ENCODE measurements at regions not wholly inside any gene's neighbourhood (a gene's known extent, or its start where the extent isn't known, plus 50 kb on each side); places are given as distances from the start of the nearest gene placed in this dataset.

GRCh38 chr22:49013707-49014106 lies 814.0 kb downstream of the BRD1 start:
- ATAC-seq: no peak
- Mint-ChIP-seq H3K9me3 (no peaks in the 10 kb centered on the region), H3K27me3 (ENCODE audit: low read depth in 2 of 2) (no peaks in the 10 kb centered on the region), H3K27ac (no peak overlapping the region), H3K36me3 (no peaks in the 10 kb centered on the region), H3K4me1 (no peaks in the 10 kb centered on the region), H3K4me3 (no peak overlapping the region)
- TF ChIP-seq, protein P1, sequence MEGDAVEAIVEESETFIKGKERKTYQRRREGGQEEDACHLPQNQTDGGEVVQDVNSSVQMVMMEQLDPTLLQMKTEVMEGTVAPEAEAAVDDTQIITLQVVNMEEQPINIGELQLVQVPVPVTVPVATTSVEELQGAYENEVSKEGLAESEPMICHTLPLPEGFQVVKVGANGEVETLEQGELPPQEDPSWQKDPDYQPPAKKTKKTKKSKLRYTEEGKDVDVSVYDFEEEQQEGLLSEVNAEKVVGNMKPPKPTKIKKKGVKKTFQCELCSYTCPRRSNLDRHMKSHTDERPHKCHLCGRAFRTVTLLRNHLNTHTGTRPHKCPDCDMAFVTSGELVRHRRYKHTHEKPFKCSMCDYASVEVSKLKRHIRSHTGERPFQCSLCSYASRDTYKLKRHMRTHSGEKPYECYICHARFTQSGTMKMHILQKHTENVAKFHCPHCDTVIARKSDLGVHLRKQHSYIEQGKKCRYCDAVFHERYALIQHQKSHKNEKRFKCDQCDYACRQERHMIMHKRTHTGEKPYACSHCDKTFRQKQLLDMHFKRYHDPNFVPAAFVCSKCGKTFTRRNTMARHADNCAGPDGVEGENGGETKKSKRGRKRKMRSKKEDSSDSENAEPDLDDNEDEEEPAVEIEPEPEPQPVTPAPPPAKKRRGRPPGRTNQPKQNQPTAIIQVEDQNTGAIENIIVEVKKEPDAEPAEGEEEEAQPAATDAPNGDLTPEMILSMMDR (IDR thresholded peaks at IDR 0.05): no peak
- DNase-seq: no peak
- Histone ChIP-seq H3K27ac (ENCODE audit: low read length) (no peak overlapping the region), H3K4me1 (ENCODE audit: control insufficient read depth, insufficient read depth, low read length) (no peaks in the 10 kb centered on the region), H3K27me3 (ENCODE audit: control insufficient read depth, insufficient read depth, low read length) (no peaks in the 10 kb centered on the region), H3K36me3 (ENCODE audit: control insufficient read depth, insufficient read depth, low read length) (no peaks in the 10 kb centered on the region), H3K9me3 (ENCODE audit: control insufficient read depth, insufficient read depth, low read length) (no peaks in the 10 kb centered on the region), H3K4me3 (ENCODE audit: low read length) (no peak overlapping the region)
- 83% methylated on average over 12 of the region's 12 CpGs for WGBS (ENCODE audit: insufficient coverage)
- intact Hi-C loops (cut with micrococcal nuclease): no loop called here

DNA sequence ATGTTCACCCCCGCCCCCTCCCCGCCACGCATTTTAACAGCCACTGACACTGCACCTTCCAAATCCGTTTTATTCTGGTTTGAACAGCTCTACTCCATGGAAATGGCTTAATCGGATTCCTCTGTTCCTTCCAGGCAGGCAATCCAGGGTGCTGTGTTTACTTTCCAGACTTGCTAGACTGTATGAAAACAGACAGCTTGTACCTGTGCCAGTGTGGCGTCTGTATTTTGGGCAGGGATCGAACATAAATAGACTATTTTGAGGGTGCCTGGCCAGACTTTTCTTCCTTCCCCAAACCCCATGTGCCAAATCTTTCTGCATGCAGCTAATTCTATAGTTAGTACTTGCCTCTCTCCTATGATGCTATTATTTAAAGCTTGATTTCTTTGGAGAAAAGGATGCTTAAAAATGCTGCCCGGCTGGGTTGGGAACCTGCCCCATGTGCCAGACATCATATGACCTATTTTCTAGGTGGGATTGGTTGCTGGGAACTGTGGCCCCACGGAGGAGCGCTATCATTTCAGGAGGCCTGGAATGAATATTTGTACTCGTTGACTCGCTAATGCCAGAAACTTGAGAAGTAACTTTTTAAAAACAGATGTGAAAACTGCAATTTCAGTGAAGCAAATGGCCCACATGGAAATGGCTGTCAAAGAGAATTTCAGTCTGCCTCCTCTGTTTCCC lies 814.8 kb downstream of the BRD1 start:
- no peaks in the 10 kb centered on the region for H3K36me3 ChIP-seq (ENCODE audit: control insufficient read depth, insufficient read depth, low read length)
- TF ChIP-seq, protein P1 (IDR thresholded peaks at IDR 0.05): no peak
- no peak overlapping the region for H3K27ac Mint-ChIP-seq
- H3K4me3 ChIP-seq (ENCODE audit: low read length): no peak overlapping the region
- H3K4me1 Mint-ChIP-seq: no peaks in the 10 kb centered on the region
- 84% methylated on average over 12 of the region's 12 CpGs for WGBS (ENCODE audit: insufficient coverage)
- H3K4me3 Mint-ChIP-seq: no peak overlapping the region
- no peak overlapping the region for H3K27ac ChIP-seq (ENCODE audit: low read length)
- DNase-seq (no peak), ATAC-seq (no peak)
- no peaks in the 10 kb centered on the region for H3K27me3 ChIP-seq (ENCODE audit: control insufficient read depth, insufficient read depth, low read length)
- H3K36me3 Mint-ChIP-seq: no peaks in the 10 kb centered on the region
- intact Hi-C loops (cut with micrococcal nuclease): no loop called here
- no peaks in the 10 kb centered on the region for H3K9me3 ChIP-seq (ENCODE audit: control insufficient read depth, insufficient read depth, low read length)
- H3K9me3 Mint-ChIP-seq: no peaks in the 10 kb centered on the region
- no peaks in the 10 kb centered on the region for H3K27me3 Mint-ChIP-seq (ENCODE audit: low read depth in 2 of 2)
- no peaks in the 10 kb centered on the region for H3K4me1 ChIP-seq (ENCODE audit: control insufficient read depth, insufficient read depth, low read length)

DNA sequence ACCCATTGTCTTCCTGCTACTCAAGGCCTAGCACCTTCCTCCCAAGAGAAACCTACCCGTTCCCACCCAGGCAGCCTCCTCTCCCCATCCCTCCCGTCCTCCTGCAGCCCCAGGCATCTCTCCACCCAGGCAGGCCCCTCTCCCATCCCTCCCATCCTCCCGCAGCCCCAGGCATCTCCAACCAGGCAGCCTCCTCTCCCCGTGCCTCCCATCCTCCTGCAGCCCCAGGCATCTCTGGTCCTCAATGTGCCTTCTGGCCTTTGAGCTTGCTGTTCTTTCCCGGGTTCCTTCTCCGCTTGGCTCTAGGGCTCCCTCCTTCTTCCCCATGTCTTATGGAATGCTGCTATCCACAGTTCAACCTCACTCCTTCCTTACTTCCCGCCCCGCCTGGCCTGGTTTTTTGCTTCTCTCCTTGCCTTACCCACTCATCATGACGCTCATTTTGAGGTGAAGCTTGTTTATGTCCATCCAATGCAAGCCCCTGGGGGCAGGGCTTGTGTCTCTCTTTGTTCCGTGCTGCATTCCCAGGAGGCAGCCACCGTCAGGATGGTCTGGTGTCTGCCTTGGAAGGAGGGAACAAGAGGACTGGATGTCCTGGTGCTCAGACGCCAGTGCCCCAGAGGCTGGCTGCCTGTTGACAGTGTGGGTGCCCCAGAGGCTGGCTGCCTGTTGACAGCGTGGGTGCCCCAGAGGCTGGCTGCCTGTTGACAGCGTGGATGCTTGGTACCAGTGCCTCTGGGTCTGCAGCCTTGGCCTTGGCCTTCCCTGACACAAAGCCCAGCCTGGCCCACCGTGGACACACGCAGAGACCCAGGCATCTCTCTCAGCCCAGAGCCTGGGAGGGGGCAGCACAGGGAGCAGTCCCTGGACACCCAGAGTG lies 815.7 kb downstream of the BRD1 start:
- no peaks in the 10 kb centered on the region for H3K9me3 Mint-ChIP-seq
- intact Hi-C loops (cut with micrococcal nuclease): no loop called here
- Histone ChIP-seq H3K4me1 (ENCODE audit: control insufficient read depth, insufficient read depth, low read length) (no peaks in the 10 kb centered on the region), H3K4me3 (ENCODE audit: low read length) (no peak overlapping the region), H3K9me3 (ENCODE audit: control insufficient read depth, insufficient read depth, low read length) (no peaks in the 10 kb centered on the region), H3K27me3 (ENCODE audit: control insufficient read depth, insufficient read depth, low read length) (no peaks in the 10 kb centered on the region), H3K36me3 (ENCODE audit: control insufficient read depth, insufficient read depth, low read length) (no peaks in the 10 kb centered on the region), H3K27ac (ENCODE audit: low read length) (no peak overlapping the region)
- H3K4me1 Mint-ChIP-seq: no peaks in the 10 kb centered on the region
- 72% methylated on average over 16 of the region's 16 CpGs for WGBS (ENCODE audit: insufficient coverage)
- DNase-seq: no peak
- TF ChIP-seq, protein P1 (IDR thresholded peaks at IDR 0.05): no peak
- no peak overlapping the region for H3K27ac Mint-ChIP-seq
- H3K27me3 Mint-ChIP-seq (ENCODE audit: low read depth in 2 of 2): no peaks in the 10 kb centered on the region
- no peaks in the 10 kb centered on the region for H3K36me3 Mint-ChIP-seq
- no peak overlapping the region for H3K4me3 Mint-ChIP-seq
- no peak for ATAC-seq
